Stimulated activated CD8-positive, alpha-beta memory T cell treated with anti-CD3 and anti-CD28 coated beads, Interleukin-15, amount 100 ng/mL, for 1 hour (primary cell): ENCODE measurements at regions not wholly inside any gene's neighbourhood (a gene's known extent, or its start where the extent isn't known, plus 50 kb on each side); places are given as distances from the start of the nearest gene placed in this dataset.
"Not testable (repeated sequence)": the region's sequence is repeated elsewhere in the genome, so short reads cannot be mapped to it uniquely, and the experiment has no call there.

ENCODE experiments used
- DNase-seq: peaks from one replicate; pipeline ENCODE4 v3.0.0-alpha.2; 2020; ENCODE audit warnings: low read depth

DNA sequence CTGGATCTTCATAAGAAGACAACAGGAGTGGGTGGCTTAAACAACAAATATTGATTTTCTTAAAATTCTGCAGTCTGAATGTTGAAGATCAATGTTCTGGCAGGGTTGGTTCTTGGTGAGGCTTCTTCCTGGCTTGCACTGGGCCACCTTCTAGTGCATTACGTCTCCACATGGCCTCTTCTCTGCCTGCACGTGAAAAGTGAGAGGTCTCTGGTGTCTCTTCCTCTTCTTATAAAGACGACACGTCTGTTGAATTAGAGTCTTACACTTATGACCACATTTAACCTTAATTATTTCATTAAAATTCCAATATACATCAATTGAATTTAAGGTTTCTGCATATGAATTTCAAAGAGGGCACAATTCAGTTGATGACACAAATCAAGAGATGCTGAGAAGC, 1100.1 kb downstream of the TMEM121 start:
- DNase-seq: not testable (repeated sequence)

GRCh38 chr14:106626942-106627588, 1100.7 kb downstream of the TMEM121 start:
- DNase-seq: peak; percentile 26

- no peak for DNase-seq
Observed at GRCh38 chr14:106631879-106632278, 1105.5 kb downstream of the TMEM121 start.

GRCh38 chr14:106633721-106634120, 1107.3 kb downstream of the TMEM121 start:
- no peak for DNase-seq

DNA sequence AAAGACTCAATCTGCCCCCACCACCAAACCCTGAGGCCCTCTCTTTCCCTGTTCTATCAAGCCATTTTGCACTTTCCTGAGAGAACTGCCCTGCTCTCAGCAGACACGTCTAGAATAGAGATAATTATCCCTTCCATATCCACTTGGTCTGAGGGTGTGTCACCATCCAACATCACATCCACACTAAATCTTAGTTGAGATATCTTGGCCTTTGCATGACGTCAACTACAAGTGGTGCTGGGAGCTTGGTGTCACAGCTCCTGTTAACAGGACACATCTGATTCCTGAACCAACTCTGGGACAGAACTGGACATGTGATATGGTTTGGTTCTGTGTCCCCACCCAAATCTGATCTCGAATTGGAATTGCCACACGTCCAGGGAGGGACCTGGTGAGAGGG, 1109.2 kb downstream of the TMEM121 start:
- DNase-seq: no peak

- DNase-seq: not testable (repeated sequence)
Observed at GRCh38 chr14:106638786-106639452, 1112.5 kb downstream of the TMEM121 start.

GRCh38 chr14:106642090-106642489, 1115.7 kb downstream of the TMEM121 start:
- DNase-seq: no peak

DNA sequence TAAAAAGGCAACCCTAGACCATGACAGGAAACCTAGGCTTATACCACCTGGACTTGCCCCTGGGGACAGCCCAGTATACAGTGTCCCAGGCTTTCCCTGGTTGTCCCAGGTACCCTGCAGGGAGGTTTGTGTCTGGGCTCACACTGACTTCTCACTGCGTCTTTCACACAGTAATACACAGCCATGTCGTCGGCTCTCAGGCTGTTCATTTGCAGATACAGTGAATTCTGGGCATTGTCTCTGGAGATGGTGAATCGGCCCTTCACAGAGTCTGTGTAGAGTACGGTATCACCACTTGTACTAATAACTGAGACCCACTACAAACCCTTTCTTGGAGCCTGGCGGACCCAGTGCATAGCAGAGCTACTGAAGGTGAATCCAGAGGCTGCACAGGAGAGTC, 1116.6 kb downstream of the TMEM121 start:
- DNase-seq: not testable (repeated sequence)

DNA sequence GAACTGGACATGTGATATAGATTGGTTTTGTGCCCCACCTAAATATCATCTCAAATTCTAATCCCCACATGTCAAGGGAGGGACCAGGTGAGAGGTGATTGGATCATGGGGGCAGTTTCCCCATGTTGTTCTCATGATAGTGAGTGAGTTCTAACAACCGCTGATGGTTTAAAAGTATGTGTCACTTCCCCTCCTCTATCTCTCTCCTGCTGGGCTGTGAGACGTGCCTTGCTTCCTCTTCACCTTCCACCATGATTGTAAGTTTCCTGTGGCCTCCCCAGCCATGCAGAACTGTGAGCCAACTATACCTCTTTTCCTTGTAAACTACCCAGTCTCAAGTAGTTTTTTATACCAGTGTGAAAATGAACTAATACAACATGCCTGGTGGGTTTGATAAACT, 1122.5 kb downstream of the TMEM121 start:
- DNase-seq: not testable (repeated sequence)

- no peak for DNase-seq
Observed at GRCh38 chr14:106651016-106651415, 1124.6 kb downstream of the TMEM121 start.

DNA sequence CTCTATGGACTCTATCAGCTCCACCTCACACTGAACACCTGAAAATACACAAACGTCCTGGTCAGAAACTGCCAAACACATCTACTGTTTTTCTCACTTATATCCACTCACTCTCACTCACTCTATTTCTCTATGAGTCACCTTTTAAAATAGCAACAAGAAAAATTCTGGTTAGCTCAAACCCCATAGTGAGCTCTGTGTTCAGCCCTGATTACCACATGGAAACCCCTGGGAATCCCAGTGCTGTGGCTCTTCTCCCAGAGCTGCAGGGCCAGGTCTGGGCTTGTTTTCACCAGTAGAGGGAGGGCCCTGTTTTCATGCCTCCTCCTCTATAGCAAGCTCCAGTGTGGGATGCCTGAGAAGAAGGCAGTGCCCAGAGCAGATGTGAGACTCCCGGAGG, 1126.1 kb downstream of the TMEM121 start:
- DNase-seq: no peak

GRCh38 chr14:106657460-106657859, 1131.1 kb downstream of the TMEM121 start:
- no peak for DNase-seq

DNA sequence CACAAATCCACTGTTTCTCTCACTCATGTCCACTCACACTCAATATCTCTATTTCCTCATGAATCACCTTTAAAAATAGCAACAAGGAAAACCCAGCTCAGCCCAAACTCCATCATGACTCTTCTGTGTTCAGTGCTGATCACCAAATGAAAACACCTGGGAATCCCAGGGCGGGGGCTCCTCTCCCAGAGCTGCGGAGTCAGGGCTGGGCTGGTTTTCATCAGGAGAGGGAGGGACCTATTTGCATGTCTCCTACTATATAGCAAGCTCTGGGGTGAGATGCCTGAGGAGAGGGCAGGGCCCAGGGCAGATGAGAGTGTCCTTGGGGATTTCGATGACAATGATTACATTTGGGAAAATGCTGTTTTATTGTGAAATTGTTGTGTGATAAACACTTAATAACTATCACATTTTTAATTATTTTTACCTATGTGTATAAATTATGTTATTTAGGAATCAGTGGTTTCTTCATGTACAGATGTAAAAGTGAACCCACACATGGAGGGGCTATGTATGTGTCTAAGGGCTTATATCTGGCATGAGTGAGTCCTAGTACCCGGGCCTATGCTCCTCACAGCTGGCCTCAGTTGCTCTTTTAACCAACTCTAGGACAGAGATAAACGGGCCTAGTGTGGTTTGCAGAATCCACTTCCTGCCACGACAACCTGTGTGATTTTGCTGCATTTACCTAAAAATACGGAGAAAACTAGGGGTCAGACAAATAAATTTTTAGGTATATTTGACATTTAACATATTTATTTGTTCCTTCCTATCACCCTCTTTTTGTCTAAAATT, 1131.9 kb downstream of the TMEM121 start:
- not testable (repeated sequence) for DNase-seq

- not testable (repeated sequence) for DNase-seq
Observed at GRCh38 chr14:106661561-106661960, 1135.2 kb downstream of the TMEM121 start.

- DNase-seq: no peak
Observed at GRCh38 chr14:106662936-106663550, 1136.7 kb downstream of the TMEM121 start.

- DNase-seq: not testable (repeated sequence)
Observed at GRCh38 chr14:106663805-106664410, 1137.5 kb downstream of the TMEM121 start.

- DNase-seq: no peak
Observed at GRCh38 chr14:106665814-106666213, 1139.4 kb downstream of the TMEM121 start.

DNA sequence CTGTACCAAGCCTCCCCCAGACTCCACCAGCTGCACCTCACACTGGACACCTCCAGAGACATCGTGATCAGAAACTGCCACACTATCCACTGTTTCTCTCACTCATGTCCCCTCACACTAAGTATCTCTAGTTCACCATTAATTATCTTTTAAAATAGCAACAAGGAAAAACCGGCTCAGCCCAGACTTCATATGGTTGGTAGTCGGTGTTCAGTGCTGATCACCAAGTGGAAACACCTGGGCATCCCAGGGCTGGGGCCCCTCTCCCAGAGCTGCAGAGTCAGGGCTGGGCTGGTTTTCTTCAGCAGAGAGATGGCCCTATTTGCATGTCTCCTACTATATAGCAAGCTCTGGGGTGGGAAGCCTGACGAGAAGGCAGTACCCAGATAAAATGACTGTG, 1140.0 kb downstream of the TMEM121 start:
- no peak for DNase-seq

DNA sequence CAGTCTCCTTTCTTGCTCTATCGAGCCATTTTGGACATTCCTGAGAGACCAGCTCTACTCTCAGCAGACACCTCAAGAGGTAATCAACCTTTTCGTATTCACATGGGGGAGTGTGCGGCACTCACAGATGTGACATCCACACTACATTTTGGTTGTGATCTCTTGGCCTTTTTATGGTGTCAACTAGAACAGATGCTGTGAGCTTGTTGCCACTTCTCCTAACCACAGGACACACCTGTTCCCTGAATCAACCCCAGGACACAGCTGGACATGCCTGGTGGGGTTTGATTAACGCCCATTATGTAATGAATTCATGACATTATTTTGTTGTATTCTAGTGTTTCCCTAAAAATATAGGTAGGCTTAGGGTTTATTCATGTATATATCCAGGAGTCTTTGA, 1143.6 kb downstream of the TMEM121 start:
- no peak for DNase-seq

GRCh38 chr14:106674093-106674492, 1147.7 kb downstream of the TMEM121 start:
- DNase-seq: not testable (repeated sequence)

DNA sequence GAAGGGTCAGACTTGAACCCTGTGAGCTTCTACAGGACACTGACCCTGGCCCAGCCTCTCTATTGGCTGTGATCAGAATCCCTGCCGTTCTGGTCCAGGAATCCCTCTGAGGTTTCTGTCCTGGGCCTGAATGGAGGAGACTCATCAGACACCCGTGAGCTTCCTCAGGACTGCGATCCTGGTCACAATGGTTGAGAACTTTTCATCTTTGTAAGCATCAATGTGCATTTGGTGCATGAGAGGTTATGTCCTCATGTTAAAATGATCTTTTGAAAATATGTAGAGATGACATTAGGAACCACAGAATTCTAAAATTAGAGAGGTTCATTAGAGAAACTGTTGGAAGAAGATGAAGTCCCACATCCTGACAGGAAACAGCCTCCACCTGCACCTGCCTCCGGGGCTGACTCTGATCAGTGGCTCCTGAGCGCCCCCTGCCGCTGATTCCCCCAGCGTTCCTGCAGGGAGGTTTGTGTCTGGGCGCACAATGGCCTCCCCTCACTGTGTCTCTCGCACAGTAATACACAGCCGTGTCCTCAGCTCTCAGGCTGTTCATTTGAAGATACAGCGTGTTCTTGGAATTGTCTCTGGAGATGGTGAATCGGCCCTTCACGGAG, 1148.2 kb downstream of the TMEM121 start:
- not testable (repeated sequence) for DNase-seq

GRCh38 chr14:106675716-106676115, 1149.3 kb downstream of the TMEM121 start:
- not testable (repeated sequence) for DNase-seq
